ENCODE measurements at regions not wholly inside any gene's neighbourhood (a gene's known extent, or its start where the extent isn't known, plus 50 kb on each side); places are given as distances from the start of the nearest gene placed in this dataset.
"Not testable (repeated sequence)": the region's sequence is repeated elsewhere in the genome, so short reads cannot be mapped to it uniquely, and the experiment has no call there.

DNA sequence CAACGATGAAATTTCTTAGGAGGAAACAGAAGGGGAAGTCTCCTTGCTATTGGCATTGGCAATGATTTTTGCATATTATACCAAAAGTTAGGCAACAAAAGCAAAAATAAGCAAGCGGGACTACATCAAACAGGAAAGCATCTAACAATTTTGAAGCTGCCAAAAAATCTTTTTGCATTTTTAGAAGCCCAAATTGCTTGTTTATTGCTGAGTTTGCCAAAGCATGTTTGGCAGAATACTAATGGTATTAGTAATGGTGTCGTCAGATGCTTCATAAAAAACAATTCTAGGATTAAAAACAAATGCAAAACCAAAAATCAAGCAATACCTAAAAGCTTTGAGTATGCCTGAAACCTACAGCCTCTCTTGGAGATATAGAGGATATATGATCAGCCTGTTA, 80.0 kb downstream of the GALR1 start:
- no peak for DNase-seq (ENCODE audit: insufficient read length, low spot score)
- FAIRE-seq = no peak

DNA sequence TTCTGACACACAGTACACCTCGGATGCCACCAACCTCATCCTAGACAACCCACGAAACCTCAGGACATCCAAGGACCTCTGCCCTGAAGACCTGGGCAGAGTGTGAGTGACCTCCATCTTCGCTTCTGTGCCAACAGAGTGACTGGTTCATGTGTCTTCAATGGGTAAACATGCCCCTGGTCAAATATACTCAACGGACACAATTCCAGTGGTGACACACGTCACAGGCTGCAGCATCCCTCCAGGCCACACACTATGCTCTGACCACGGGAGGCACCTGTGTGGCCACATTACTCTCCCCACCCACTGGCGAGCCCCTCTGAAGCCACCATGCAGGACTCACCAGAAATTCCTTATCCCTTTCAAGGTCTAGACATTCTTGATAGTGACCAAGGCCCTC, 85.2 kb downstream of the GALR1 start:
- FAIRE-seq = no peak
- DNase-seq (ENCODE audit: insufficient read length, low spot score) = no peak

GRCh38 chr18:77337604-77338003, 88.0 kb downstream of the GALR1 start:
- no peak for FAIRE-seq
- DNase-seq (ENCODE audit: insufficient read length, low spot score) = no peak

DNA sequence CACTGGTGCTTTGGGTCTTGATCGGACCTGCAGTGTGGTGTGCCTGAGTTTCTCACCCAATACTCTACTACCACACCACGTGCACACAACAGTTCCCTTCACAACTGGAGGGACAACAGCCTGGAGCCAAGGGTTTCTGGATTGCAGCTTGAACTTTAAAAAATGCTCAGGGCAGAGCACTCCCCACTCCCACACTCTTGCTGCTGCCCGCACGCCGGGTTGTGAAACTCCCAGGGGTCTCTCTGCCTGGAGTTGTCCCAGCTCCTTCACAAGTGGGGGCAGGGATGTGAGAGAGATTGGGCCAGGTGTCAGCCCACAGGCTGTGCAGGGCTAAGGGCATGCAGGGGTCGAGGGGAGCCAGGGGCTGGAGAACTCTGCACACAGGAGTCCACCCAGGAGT, 89.4 kb downstream of the GALR1 start:
- no peak for DNase-seq (ENCODE audit: insufficient read length, low spot score)
- no peak for FAIRE-seq

GRCh38 chr18:77339623-77340022, 90.0 kb downstream of the GALR1 start:
- FAIRE-seq (no peak), DNase-seq (ENCODE audit: insufficient read length, low spot score) (no peak)

DNA sequence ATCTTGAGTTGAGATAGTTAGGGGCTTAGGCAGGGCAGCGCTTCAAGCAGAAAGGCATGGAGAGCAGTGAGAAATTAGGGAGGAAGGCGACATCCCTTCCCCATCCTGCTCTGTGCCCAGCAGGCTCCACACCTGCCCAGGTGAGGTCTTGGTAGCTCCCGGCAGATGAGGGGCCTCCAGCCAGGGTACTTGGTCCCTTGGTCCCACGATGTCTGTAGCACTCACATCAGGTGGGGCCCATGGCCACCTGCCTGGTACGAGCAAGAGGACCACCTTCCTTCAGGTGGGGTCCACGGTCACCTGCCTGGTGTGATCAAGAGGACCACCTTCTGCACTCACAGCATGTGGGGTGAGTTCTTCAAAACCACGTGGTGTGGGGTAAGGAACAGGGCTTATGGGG, 91.2 kb downstream of the GALR1 start:
- FAIRE-seq (no peak), DNase-seq (ENCODE audit: insufficient read length, low spot score) (no peak)

GRCh38 chr18:77341527-77342325, 92.1 kb downstream of the GALR1 start:
- FAIRE-seq (no peak), DNase-seq (ENCODE audit: insufficient read length, low spot score) (no peak)

GRCh38 chr18:77342736-77343135, 93.1 kb downstream of the GALR1 start:
- FAIRE-seq = no peak
- no peak for DNase-seq (ENCODE audit: insufficient read length, low spot score)

DNA sequence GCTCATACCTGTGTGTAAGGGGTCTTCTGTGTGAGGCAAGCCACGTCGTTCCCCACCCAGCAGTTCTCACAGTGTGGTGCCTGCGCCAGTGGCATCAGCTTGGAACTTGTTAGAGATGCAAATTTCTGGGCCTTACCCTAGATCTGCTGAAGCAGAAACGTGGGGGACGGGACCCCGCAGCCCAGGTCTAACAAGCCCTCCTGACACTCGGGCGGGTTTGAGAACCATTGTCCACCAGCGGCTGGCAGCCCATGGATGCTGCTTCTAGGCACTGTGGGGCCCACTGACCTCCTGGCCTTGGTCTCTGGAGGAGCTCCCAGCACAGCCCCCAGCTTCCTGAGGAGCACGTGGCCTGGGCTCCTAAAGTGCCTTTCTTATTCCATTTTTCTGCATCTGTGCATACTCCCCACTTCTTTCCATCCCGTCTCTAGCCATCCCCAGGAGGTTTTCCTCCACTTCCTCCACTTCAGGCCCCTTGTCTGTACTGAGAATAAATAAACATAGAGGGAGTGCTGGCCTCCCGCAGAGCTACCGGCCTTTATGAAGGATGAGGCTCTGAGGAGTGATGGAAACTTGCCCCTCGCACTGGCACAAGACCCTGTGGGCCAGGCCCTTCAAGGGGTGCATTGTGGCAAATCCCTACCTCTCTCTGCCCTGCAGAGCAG, 94.3 kb downstream of the GALR1 start:
- no peak for FAIRE-seq
- no peak for DNase-seq (ENCODE audit: insufficient read length, low spot score)

GRCh38 chr18:77344786-77345500, 95.3 kb downstream of the GALR1 start:
- FAIRE-seq = no peak
- no peak for DNase-seq (ENCODE audit: insufficient read length, low spot score)

DNA sequence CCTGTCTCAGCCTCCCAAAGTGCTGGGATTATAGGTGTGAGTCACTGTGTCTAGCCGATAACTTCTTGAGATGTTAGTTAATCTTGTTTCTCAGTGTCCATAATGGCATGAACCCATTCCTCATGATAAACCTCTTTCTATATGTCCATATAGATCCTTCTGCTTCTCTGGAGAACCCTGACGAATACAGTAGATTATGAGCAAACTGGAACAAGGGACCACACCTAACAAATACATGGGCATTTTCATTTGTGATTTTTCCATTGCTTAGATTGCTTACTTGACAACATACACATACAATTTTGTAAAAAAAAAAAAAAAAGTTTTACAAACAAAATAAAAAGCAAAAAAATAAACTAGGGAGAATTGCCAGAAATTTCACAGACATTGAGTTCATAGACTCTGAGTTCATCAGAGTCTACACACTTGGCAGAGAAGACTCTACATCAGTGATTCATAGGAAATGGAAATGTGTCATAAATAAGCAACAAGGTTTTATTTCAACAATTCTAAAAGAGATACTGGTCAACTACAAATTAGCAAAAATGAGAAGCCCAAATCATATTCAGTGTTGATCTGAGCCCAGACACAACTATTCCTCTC, 96.7 kb downstream of the GALR1 start:
- no peak for FAIRE-seq
- no peak for DNase-seq (ENCODE audit: insufficient read length, low spot score)

DNA sequence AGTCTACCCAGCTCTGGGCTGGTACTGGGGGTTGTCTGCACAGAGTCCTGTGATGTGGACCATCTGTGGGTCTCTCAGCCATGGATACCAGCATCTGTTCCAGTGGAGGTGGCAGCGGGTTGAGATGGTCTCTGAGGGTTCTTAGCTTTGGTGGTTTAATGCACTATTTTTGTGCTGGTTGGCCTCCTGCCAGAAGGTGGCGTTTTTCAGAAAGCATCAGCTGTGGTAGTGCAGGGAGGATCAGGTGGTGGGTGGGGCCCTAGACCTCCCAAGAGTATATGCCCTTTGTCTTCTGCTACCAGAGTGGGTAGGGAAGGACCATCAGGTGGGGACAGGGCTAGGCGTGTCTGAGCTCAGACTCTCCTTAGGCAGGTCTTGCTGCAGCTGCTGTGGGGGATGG, 103.7 kb downstream of the GALR1 start:
- FAIRE-seq; DNase-seq (ENCODE audit: insufficient read length, low spot score): not testable (repeated sequence)

- DNase-seq (ENCODE audit: insufficient read length, low spot score) (no peak), FAIRE-seq (no peak)
Observed at GRCh38 chr18:77359561-77360314, 110.1 kb downstream of the GALR1 start.

- DNase-seq (ENCODE audit: insufficient read length, low spot score) = no peak
- FAIRE-seq = no peak
Observed at GRCh38 chr18:77360315-77361190, 110.9 kb downstream of the GALR1 start.

- FAIRE-seq (no peak), DNase-seq (ENCODE audit: insufficient read length, low spot score) (no peak)
Observed at GRCh38 chr18:77361382-77361781, 111.7 kb downstream of the GALR1 start.

GRCh38 chr18:77365667-77366066, 116.0 kb downstream of the GALR1 start:
- DNase-seq (ENCODE audit: insufficient read length, low spot score) = no peak
- no peak for FAIRE-seq

DNA sequence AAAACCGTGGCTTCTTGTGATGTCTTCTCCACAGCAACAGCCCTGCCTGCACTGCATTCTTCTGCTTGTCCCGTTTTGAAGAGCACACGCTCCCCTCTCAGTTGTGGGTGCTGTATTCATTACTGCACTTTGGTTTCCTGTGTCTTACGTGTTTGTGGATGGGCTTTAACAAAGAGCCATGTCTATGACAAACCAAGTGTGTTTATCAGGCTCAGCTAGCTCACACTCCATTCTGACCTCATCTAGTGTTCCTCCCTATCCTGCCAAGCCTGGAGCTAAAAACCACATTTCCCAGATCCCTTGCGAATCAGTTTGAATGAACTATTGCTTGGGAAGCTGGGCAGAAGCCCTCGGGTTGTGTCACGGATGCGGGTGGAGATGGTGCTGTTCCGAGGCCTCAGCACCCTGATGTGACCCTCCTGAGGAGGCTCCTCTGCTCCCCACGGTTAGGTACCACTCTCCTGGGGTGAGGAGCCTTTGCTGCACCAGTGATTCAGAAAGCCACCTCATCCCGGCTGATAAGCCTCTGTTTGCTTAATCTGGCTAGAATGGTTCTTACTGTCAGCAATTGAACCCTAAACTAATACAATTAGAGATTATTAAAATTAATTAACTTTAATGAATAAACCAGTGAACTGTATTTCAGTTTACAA, 116.5 kb downstream of the GALR1 start:
- FAIRE-seq (no peak), DNase-seq (ENCODE audit: insufficient read length, low spot score) (no peak)

GRCh38 chr18:77366720-77367641, 117.3 kb downstream of the GALR1 start:
- no peak for FAIRE-seq
- DNase-seq (ENCODE audit: insufficient read length, low spot score) = no peak
